HG03460 (cell line): ENCODE measurements at regions not wholly inside any gene's neighbourhood (a gene's known extent, or its start where the extent isn't known, plus 50 kb on each side); places are given as distances from the start of the nearest gene placed in this dataset.

Experiments used
- ATAC-seq: cut with Tn5 transposase; IDR thresholded peaks from one replicate; pipeline ENCODE4 v1.9.1; 2021; ENCODE audit not compliant: unreplicated experiment

DNA sequence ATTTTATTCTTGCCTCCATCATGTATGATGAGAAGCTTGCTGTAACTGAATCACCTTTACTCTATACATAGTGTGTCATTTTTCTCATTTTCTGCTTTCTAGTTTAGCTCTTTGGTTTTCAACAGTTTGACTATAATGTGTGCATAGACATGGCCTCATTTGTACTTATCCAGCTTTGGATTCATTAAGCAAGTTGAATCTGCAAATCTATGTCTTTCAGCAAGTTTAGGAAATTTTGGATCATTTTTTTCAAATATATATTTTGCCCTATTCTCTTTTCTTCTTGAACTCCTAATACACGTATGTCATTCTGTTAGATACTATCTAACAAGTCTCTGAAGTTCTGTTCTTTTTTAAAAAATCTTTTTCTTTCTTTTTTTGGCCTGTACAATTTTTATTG, 57.8 kb downstream of the PRLHR start:
- no peak for ATAC-seq

DNA sequence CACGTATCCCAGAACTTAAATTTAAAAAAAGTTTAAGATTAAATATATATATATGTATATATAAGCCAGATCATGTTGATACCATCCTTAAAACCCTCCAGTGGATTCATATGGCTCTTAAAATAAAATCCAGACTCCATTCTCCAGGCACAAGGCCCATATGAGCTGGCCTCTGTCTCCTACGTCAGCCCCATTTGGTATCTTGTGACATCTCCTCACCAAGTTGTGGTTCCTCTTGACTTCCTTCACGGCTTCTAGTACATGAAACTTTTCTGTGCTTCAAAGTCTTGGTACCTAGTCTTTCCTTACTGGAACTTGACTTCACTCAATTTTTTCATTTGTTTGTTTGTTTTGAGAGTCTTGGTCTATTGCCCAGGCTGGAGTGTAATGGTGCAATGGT, 61.3 kb downstream of the PRLHR start:
- no peak for ATAC-seq

DNA sequence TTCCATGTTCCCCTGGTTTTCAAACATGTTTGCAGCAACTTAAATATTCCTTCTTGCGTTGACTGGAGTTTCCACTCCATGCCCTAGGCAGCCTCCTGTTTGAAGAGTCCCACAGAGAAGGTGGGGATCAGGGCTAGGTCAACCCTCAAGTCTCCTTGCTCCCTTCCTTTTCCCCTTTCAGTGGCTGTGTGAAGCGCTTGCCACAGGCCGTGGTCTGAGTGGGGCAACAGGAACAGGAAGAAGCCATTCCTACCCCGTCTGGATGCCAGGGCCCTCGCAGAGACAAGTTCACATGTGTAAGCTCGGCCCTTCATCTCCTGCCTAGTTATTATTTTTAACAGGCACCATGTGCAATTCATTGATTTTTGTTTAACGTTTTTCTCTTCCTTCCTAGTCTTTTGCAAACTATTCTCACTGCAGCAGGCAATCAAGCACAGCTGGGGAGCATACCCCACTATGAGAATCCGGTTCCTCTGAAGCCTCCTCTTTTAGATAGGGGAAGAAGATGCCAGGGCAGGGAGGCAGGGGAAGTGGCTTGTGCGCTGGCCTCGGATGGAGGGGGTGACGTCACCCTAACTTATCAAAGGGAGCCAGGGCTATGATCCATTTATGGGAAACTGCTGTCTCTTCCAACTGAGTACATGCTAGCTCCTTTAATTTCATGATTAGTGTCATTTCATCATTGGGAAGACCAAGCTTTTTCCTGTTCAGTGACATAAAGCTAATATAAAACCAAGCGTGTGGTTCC, 64.2 kb downstream of the PRLHR start:
- no peak for ATAC-seq

DNA sequence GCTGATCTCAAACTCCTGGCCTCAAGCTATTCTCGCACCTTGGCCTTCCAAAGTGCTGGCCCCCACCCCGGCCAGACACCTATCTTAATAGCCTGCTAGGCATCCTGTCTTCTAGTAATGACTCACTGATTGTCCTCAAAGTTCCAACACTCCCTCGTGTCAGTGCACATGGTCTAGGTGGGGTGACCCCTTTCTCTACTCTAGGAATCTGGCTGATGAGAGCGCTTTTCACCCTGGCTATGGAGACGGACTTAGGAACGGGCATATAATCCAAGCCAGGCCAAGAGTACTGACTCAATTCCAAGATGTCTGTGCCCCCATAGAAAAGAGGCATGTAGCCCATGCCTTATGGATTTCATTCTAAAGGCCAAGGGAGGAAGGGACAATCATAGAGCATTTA, 67.0 kb downstream of the PRLHR start:
- ATAC-seq = no peak

DNA sequence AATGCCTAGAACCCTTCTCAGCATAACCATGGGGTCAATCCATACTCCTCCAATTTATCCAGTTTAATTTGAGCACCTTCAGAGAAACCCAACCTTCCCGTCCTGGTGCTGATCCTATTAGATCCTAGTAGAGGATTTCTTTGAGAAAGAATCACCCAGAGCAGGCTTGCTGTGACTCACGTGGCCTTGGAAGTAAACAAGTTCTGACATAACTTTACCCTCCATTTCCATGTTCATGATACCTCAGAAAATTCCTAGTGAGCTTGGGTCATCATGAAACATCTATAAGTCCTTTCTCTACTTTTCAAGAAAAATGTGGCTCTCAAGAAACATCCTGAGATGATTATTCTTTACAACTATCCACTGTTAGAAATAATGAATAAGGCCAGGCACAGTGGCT, 71.7 kb downstream of the PRLHR start:
- no peak for ATAC-seq

DNA sequence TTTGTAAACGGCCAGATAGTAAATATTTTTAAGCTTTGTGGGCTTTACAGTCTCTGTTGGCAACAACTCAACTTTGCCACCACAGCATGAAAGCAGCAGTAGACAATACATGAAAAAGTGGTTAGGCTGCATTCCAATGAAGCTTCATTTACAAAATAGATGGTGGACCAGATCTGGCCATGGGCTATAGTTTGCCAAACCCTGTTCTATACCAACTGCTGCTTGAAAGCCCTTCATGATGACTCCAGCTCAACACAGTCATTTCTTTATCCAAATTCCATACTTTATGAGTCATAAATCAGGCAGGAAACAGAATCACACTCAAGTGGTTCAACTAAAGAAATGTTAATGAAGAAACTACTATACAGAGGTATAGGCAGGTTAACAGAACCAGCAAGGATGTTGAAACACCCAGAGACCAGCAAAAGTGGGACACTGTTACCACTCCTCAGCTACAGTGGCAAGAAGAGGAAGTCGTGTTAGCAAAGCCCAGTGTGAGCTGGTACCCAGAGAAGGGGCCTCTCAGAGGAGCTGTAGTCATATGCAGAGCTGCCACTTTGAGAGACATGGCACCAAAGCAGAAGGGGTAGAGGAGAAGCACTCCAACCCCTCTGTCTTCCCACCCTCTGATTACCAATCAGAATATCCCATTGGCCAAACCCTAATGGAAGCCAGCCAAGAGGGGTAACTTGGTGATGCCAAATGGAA, 72.5 kb downstream of the PRLHR start:
- ATAC-seq = no peak

DNA sequence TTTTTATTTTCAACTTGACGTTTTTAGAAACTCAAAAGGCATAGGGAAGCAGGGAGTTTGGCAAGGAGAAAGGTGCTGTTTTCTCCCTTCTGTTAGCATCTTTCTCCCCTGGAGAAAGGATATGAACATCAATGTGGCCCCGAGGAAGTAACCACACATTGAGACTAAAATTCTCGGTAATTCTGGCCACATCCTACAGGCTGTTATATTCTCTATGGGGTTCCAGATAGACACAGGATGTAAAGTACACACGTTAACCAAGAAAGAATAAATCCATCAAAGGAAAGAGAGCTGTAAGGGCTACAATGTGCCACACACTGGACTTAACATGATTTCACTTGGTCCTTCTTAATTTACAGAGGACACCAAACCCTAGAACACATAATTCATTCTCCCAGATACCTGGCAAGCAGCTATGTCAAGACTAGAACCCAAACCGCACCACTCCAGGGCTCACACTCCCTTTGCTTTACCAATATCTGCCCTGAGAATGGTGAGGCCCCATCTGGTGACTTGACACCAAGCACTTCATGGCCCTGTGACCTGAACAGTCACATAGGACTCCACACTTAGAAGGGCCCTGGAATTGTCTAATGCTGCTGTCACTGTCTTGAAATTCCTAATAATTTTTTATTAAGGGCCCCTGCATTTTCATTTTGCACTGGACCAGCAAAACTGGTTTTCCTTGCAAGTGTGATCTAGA, 73.9 kb downstream of the PRLHR start:
- ATAC-seq = no peak

DNA sequence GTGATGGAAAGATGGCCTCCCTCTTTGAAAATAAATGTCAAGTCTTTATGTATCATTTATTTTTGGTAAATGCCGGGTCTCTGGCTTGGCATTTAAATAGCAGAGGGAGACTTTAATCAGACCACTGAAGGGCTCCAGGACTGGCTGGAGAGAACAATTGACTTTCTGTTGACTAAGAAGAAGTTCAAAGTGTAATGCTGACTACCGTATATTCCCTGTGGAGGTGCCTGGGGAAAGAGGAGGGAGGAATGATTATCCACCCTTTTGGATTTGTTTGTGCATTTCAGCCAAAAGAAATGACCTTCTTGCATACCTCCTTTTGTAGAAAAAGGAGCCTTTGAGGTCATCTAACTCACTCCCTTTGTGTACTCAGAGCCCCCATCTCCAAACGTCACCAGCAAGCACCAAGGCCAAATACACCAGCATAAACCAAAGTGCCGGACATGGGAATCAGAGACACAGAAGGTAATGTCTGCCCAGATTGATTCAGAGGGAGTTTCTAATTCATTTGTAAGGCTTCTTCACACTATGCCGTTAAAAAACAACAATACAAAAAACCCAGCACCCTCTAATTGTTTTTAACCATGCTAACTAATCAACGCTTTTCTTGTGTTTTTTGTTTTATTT, 75.2 kb downstream of the PRLHR start:
- ATAC-seq = no peak

DNA sequence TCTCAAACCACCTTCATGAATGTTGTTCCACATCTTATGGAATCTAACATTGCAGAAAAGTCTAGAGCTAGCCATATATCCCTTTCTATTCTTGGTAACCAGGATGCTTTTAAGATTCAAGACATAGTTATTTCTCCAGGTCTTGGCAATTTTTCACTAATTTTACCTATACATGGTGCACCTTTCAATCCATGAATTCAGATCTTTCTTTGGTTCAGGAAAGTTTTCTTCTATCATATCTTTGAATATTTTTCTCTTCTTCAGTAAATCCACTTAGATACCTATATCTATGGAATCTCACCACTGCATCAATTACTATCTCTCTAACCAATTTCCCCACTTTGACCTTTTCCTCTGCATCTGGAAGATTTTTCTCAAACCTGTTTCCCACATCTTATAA, 77.4 kb downstream of the PRLHR start:
- no peak for ATAC-seq

DNA sequence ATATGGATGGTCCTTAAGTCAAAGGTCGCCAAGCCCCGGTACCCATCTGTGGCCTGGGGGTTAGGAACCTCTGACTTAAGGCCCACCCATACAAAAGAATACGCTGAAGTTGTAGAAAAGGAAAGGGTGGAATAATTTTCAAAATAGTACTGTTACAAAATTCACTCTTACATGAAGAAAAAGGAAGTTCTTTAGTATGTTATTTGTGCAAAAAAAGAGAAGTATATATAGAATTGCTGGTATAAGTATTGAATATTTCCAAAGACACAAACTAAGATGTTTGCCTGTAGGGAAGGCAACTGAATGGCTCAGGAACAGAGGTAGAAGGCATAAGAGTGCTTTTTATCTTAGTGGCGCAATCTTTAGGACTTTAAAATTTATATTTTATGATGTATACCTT, 78.7 kb downstream of the PRLHR start:
- no peak for ATAC-seq

DNA sequence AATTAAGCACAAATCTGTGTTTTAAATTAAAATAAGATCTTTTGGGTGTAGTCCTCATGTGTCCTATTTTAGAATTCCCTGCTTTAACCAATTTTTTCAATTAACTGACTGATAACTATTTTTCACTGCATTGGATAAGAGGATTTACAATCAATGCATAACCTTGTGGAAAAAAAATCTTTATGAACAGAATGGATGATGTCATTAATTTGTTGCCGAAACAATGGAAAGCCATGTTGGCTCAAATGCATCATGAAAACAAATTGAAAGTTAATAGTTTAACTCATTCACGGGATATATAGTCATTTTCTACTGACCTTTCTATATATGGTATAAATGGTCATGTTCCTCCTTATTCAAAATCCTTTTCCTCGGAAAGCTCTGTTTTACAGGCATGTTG, 82.3 kb downstream of the PRLHR start:
- ATAC-seq = no peak

DNA sequence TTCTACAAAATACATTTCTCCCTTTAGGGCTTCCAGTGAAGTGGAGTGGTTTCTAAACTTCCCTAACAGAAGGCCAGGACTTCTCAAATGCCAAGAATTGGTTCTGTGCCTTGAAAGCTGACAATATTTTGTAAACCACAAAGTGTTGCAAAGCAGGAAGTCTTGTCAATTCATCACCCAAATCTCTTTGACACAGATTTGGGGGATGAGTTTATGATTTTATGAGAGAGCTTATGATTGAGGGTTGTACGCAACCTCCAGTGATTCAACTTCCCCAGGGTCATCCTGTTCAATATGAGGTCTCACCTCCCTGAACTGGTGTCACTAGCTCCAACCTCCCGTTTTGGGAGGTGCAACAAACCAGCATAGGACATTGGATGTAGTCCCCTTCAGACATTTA, 83.7 kb downstream of the PRLHR start:
- no peak for ATAC-seq

DNA sequence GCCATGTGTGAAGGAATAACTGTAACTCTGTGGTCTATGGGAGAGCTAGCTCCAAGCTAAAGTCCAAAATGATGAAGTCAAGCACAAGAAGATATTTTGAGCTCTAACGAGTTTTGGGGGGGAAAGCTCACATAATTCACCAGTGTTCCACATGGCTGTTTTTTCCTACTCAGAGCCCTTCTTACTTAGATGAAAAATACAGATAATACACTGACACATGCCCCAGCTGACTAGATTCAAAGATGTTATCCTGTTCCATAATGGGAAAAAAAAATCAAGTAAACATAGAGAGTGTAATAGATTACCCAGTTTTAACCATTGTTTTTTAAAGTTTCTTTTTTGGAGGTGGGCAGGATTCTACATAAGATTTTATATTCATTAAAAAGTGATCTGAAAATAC, 86.6 kb downstream of the PRLHR start:
- ATAC-seq = no peak

DNA sequence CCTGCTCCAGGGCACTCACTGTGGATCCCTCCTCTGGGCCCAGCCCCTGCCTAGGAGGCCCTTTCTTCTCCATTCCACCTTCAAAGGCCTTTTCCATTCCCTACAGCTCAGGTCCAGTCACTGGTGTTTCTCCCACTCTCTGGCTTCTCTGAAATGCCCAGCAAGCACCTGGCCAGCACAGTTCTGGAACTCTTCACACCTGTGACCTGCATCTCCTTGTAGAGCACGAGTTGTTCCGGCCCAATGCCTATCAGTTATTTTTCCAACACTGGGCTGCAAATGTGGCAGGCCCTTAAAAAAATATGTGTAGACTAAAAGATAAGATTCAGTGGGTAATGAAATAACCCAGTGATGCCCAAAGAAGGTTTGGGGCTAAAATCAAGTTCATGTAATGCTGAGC, 87.1 kb downstream of the PRLHR start:
- no peak for ATAC-seq

DNA sequence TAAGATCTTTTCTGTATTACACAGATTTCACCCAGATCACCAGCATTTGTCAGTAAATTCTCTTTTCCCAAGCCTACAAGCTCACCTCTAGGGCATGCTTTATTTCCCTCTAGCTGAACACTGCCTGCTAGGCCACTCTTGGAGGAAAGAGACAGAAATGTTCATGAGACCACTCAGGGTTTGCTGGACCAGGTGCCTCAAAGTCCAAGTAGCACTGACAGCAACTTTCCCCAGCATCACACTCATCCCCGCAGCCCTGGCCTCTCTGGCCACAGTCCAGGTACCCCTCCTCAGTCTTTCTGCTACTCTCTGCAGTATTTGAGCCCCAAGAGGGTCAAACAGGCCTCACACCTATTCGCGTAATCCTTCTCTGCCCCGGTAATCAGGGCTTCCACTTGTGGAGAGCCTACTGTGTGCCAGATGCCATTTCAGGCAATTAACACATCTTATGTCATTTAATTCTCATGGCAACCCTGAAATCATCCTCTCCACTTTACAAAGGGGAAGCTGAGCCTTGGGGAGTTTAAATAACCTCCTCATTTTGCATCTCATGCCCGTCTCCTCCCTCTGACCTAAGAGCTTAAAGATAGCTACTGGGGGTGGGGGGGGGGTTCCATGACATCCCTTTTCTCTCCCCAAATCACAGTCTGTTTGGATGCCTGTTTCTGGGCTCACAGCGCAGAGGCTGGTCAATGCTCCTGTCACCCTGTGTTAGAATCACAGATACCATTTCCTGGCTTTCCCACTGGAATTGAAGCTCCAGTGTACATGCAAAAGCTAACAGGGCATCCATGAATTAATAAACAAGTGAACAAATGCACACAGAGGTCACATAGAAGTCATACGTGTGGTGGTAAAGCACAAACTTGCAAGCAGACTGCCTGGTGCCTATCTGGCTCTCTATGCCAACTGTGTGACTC, 88.5 kb downstream of the PRLHR start:
- ATAC-seq = no peak

DNA sequence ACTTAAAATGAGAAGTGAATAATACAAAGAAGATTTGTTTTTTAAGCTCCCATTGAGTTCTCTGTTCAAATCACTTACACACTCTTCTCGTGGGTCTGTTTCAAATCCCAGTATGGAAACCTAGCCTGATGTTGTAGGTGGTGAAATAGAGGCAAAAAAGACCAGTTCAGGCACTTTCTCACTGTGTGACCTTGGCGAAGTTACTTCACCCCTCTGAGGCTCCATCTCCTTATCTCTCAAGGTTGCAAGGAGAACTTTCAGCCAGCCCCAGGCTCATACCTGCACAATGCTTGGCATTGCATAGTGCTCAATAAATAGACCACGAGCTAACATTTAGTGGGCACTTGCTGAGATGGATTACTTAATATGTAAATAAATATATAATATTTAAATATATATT, 90.1 kb downstream of the PRLHR start:
- ATAC-seq = no peak

DNA sequence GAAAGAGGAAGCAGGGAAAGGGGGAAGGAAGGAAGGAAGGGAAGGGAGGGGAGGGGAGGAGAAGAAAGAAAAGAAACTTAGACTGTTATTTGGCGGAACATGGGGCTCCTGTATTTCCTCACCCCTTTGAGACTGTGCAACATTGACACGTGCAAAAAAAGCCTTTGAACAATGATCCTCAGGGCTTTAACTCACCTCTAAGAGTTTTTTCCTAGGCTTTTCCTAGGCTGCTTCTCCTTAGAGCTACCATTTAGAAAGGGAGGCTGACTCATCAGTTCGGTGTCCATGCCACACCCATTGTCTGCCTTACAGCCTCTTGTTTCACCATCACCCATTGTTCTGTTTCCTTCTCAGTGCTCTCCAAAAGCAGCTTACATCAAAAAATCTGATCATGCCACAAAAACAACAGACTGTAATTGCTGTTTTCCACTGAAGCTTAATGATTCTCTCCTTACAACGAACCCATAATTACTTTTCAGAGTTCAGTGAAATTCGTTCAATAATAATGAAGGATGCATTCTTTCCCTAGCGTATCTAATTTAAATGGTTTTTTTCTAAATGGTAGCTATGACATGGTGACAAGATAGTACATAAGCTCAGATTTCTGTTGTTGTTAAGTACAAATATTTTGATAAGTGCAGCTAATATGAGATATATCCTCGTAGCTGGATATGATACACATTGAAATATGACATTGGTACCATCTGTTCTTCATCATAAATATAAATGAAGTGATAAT, 90.8 kb downstream of the PRLHR start:
- ATAC-seq = no peak

DNA sequence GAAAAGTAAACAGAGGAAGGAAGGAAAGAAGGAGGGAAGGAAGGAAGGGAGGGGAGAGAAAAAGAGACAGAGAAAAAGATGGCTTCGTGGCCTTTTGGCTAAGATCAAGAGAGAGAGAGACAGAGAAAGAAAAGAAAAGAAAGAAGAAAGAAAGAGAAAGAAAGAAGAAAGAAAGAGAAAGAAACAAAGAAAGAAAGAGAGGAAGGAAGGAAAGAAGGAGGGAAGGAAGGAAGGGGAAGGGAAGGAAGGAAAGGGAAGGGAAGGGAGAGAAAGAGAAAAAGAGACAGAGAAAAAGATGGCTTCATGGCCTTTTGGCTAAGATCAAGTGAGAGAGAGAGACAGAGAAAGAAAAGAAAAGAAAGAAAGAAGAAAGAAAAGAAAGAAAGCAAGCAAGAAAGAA, 91.4 kb downstream of the PRLHR start:
- no peak for ATAC-seq

DNA sequence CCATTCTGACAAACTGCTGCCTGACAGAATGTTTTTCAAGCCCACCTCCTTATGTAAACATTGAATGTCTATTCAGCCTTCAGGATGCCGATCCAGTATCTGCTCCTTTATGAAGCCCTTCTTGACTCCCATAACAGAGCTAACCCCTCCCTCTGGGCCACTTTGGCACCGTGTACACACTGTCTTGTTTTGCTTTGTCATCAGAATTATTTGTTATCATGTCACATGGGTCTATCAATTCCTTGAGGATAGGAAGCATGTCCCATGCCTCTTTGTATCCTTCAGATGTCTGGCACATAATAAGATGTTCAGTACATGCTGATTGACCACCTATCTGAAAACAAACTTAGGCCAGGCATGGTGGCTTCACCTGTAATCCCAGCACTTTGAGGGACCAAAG, 92.3 kb downstream of the PRLHR start:
- ATAC-seq = no peak
